ENCODE measurements at regions not wholly inside any gene's neighbourhood (a gene's known extent, or its start where the extent isn't known, plus 50 kb on each side); places are given as distances from the start of the nearest gene placed in this dataset.

DNA sequence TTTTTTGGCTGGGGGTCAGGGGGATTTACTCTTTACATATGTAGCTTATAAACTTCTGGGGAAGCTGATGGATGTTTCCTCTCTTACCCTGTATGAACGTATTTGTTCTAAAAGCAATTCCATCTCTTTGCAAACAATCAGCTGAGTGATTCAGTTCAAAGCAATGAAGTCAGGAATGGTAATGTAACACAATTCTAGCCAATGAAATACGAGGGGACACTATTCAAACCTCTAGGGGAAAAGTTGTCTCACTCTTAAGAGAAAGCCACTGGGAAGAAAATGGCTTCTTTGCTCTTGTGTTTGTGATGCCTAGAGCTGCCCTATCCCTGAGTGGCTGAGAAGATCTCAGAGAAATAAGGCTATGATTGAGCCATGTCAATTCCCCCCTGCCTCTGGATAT lies 134.8 kb upstream of the SEMA3C start:
- TF ChIP-seq CTCF (conservative IDR thresholded peaks at IDR 0.05; ENCODE audit: low read depth, low read length) = no peak
- TF ChIP-seq EZH2phosphoT487 (IDR thresholded peaks at IDR 0.05; ENCODE audit: borderline replicate concordance, low read length) = no peak
- no peak for TF ChIP-seq EZH2 (IDR thresholded peaks at IDR 0.05; ENCODE audit: low read length, unreplicated experiment)
